ENCODE measurements at regions not wholly inside any gene's neighbourhood (a gene's known extent, or its start where the extent isn't known, plus 50 kb on each side); places are given as distances from the start of the nearest gene placed in this dataset.

DNA sequence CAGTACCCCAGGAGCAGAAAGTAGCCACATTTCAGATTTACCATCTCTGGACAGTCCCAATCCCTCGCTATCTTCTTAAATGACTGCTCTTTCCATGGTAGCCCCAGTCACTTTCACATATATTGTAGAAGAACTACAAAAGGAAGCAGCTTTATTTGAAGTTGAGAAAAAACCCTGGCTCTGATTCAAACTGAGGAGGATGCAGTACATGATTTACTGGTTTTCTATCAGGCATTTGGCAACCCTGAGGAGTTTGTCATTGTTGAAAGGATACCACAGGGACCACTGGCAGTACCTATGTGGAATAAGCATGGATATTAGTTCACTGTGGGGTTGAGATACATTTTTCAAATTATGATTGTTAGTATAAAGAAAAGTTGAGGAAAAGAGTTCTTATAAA lies 640.9 kb upstream of the SETBP1 start:
- ChIA-PET CTCF (no interaction called here), RAD21 (ENCODE audit: low non-redundant PET in 1 of 2, low total read pairs in 2 of 2, uncharacterized antibody in 2 of 2, unreplicated experiment in 2 of 2) (no interaction called here), POLR2A (no interaction called here)
- H3K4me1 ChIP-seq (ENCODE audit: control insufficient read depth in 1 of 2, insufficient read depth in 2 of 2, low read length in 2 of 2), result no peaks in the 10 kb centered on the region
- no peaks in the 10 kb centered on the region for H4K20me1 ChIP-seq (ENCODE audit: insufficient read depth)
- H3K9ac ChIP-seq (ENCODE audit: low read length), result no peak overlapping the region
- no peaks in the 10 kb centered on the region for H3K36me3 ChIP-seq (ENCODE audit: control insufficient read depth in 1 of 2, insufficient read depth in 2 of 2, low read length in 2 of 2)
- no peak overlapping the region for H3K4me2 ChIP-seq (ENCODE audit: low read length)
- no peak overlapping the region for H2AFZ ChIP-seq (ENCODE audit: low read depth, low read length, poor library complexity, severe bottlenecking)
- H3K9me3 ChIP-seq (ENCODE audit: control insufficient read depth in 1 of 2, insufficient read depth in 1 of 2, low read depth in 1 of 2, low read length in 2 of 2), result peaks cover 5 to 29% of the 10 kb centered on the region in 2 experiments; a peak in 2 of 4 replicates
- intact Hi-C loops (cut with micrococcal nuclease), result no loop called here
- TF ChIP-seq RAD21 (IDR thresholded peaks at IDR 0.05; ENCODE audit: low read depth) (no peak), SRF (IDR thresholded peaks at IDR 0.05; ENCODE audit: low read depth) (no peak), TCF7L2 (IDR thresholded peaks at IDR 0.05; ENCODE audit: borderline replicate concordance, extremely low read depth, insufficient read depth, insufficient read length) (no peak)
- H3K79me2 ChIP-seq (ENCODE audit: insufficient read depth, low read length), result no peaks in the 10 kb centered on the region
- H3K27ac ChIP-seq (ENCODE audit: low read depth, low read length), result no peak overlapping the region
- DNase-seq (ENCODE audit: low read depth, low spot score) (no peak), ATAC-seq (no peak)
- BruUV-seq (replicated peaks), result no TSS peak
- no peaks in the 10 kb centered on the region for H3K27me3 ChIP-seq (ENCODE audit: insufficient read depth, low read length)
- no peaks in the 10 kb centered on the region for H3K9me2 ChIP-seq (ENCODE audit: insufficient read depth)
- H3K4me3 ChIP-seq (replicated peaks in 1 of 2; ENCODE audit: low read depth in 1 of 2, low read length in 2 of 2), result no peak overlapping the region

DNA sequence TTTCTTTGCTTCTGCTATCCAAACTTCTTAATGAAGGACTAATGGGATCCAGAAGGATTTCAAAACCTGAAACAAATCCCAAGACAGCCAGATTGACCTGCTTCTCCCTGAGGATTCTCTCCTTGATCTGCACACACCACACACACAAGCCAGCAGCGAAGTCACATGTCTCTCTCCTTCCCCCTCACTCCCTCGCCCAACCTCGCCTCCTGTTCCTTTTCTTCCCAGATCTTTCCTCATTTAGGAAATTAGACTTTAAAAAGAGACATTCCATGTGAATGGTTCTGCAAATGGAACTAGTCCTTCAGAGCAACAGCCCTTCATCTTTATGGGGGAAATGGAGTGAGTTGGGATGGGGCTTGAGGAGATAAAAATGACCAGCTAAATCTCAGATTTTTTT lies 639.1 kb upstream of the SETBP1 start:
- Histone ChIP-seq H3K4me2 (ENCODE audit: low read length) (no peak overlapping the region), H3K79me2 (ENCODE audit: insufficient read depth, low read length) (no peaks in the 10 kb centered on the region), H3K9me2 (ENCODE audit: insufficient read depth) (no peaks in the 10 kb centered on the region), H4K20me1 (ENCODE audit: insufficient read depth) (no peaks in the 10 kb centered on the region), H3K27me3 (ENCODE audit: insufficient read depth, low read length) (no peaks in the 10 kb centered on the region), H3K9me3 (ENCODE audit: control insufficient read depth in 1 of 2, insufficient read depth in 1 of 2, low read depth in 1 of 2, low read length in 2 of 2) (peaks cover 8 to 28% of the 10 kb centered on the region in 2 experiments; a peak in 2 of 4 replicates), H3K4me1 (ENCODE audit: control insufficient read depth in 1 of 2, insufficient read depth in 2 of 2, low read length in 2 of 2) (no peaks in the 10 kb centered on the region), H3K9ac (ENCODE audit: low read length) (no peak overlapping the region), H2AFZ (ENCODE audit: low read depth, low read length, poor library complexity, severe bottlenecking) (no peak overlapping the region), H3K36me3 (ENCODE audit: control insufficient read depth in 1 of 2, insufficient read depth in 2 of 2, low read length in 2 of 2) (no peaks in the 10 kb centered on the region), H3K4me3 (replicated peaks in 1 of 2; ENCODE audit: low read depth in 1 of 2, low read length in 2 of 2) (no peak overlapping the region), H3K27ac (ENCODE audit: low read depth, low read length) (no peak overlapping the region)
- ATAC-seq, result no peak
- DNase-seq (ENCODE audit: low read depth, low spot score), result no peak
- TF ChIP-seq CBX3 (IDR thresholded peaks at IDR 0.05; ENCODE audit: low read depth), result no peak
- no peak for TF ChIP-seq SP1 (IDR thresholded peaks at IDR 0.05; ENCODE audit: low read depth)
- no peak for TF ChIP-seq EZH2phosphoT487 (IDR thresholded peaks at IDR 0.05; ENCODE audit: borderline replicate concordance)
- no peak for TF ChIP-seq EZH2 (IDR thresholded peaks at IDR 0.05)
- no peak for TF ChIP-seq FOSL1 (IDR thresholded peaks at IDR 0.05; ENCODE audit: low read depth)
- no peak for TF ChIP-seq SIN3A (IDR thresholded peaks at IDR 0.05; ENCODE audit: low read depth)
- no peak for TF ChIP-seq ZNF274 (IDR thresholded peaks at IDR 0.05; ENCODE audit: low read depth, low read length)
- TF ChIP-seq TCF7L2 (IDR thresholded peaks at IDR 0.05; ENCODE audit: borderline replicate concordance, extremely low read depth, insufficient read depth, insufficient read length), result no peak
- TF ChIP-seq YY1 (IDR thresholded peaks at IDR 0.05; ENCODE audit: extremely low read depth, insufficient replicate concordance, low read depth, low read length), result no peak
- TF ChIP-seq, protein P1, sequence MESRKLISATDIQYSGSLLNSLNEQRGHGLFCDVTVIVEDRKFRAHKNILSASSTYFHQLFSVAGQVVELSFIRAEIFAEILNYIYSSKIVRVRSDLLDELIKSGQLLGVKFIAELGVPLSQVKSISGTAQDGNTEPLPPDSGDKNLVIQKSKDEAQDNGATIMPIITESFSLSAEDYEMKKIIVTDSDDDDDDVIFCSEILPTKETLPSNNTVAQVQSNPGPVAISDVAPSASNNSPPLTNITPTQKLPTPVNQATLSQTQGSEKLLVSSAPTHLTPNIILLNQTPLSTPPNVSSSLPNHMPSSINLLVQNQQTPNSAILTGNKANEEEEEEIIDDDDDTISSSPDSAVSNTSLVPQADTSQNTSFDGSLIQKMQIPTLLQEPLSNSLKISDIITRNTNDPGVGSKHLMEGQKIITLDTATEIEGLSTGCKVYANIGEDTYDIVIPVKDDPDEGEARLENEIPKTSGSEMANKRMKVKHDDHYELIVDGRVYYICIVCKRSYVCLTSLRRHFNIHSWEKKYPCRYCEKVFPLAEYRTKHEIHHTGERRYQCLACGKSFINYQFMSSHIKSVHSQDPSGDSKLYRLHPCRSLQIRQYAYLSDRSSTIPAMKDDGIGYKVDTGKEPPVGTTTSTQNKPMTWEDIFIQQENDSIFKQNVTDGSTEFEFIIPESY (IDR thresholded peaks at IDR 0.05; ENCODE audit: extremely low read depth, insufficient replicate concordance, low read length), result no peak
- TF ChIP-seq ELF1 (IDR thresholded peaks at IDR 0.05; ENCODE audit: borderline replicate concordance, low read depth), result no peak
- intact Hi-C loops (cut with micrococcal nuclease), result no loop called here
- ChIA-PET RAD21 (ENCODE audit: low non-redundant PET in 1 of 2, low total read pairs in 2 of 2, uncharacterized antibody in 2 of 2, unreplicated experiment in 2 of 2) (no interaction called here), CTCF (no interaction called here), POLR2A (no interaction called here)
- BruUV-seq (replicated peaks), result no TSS peak

Data from HCT116 (cell line).